HG03280 (cell line): ENCODE measurements at regions not wholly inside any gene's neighbourhood (a gene's known extent, or its start where the extent isn't known, plus 50 kb on each side); places are given as distances from the start of the nearest gene placed in this dataset.

Experiments used
- ATAC-seq: cut with Tn5 transposase; IDR thresholded peaks from one replicate; pipeline ENCODE4 v1.9.1; 2021; ENCODE audit warnings: mild to moderate bottlenecking, moderate library complexity; ENCODE audit not compliant: unreplicated experiment

DNA sequence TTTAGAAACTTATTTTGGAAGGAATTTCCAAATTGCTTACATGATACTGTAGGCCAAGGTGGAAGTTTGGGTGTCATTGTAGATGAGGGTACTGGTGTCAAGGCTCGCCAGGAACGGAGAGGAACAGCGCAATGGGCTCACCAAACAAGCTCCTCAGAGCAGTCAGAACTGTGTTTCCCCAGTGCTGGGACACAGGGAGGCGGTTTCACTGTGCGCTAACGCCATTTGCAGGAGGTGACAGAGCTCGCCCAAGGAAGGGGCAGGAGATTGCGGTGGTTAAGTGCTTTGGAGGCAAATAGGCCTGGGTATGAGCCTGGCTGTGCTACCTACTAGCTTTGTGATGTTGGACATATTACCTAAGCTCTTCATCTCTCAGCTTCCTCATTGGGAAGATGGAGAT, 57.3 kb downstream of the HHEX start:
- ATAC-seq: no peak

DNA sequence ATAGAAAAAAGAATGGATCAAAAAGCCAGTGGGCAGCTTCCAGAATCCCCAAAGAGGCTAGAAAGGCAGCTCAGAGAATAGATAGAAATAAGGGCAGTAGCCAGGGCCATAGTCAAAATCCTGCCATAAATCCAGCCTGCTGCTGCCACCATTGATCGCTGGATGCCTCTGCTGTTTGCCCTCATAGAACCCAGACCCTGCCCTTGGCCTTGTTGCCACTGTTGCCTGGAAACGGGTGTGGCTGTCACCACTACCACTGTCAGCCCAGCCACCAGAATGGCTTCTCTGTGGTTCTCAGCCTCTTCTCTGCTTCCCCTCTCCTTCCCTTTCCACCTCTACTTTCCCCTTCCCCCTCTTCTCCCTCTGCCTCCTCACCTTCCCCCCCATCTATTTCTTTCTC, 57.8 kb downstream of the HHEX start:
- ATAC-seq: no peak

DNA sequence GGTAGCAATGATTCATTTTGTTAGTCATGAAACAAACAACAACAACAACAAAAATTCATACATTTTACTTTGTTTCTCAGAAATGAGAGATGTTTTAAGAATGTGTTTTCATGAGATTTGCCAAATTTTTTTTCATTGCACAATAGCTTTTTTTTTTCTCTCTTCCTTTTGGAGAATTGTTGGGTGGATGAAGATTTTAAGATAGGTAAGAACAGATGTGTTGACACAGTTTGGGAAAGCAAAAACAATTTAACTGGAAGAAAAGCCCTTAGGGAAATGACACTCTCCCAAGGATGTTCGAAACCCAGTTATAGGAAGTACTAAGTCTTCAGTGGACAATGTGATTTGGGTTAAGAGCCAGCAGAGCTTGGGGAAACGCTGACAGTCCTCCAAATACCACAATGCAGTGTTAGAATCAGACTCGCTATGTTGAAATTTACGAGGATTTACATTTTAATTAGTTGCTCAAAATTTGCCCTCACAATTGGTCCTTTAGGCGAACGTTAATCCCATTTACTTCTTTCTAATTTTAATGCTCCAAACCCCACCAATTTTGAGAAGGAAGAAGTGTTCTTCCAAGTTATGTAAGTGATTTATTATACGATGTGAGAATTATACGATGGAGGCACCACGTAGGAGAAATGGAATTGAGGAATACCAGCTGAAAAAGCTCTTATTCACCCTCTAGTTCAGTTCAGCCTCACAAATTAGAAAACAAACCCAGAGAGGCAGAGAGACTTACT, 61.2 kb downstream of the HHEX start:
- no peak for ATAC-seq

DNA sequence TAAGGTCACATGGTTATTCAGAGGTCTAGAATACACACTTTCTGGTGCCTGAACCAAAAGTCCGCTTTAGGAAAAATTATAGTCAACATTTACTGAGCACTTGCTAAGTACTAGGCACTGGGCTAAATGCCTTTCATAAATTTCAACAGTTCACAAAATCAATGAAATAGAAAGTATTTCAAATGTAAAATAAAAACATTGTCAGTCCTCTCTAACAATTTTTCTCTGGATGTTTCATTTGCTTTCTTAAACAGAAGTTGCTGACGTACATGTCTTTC, 61.7 kb downstream of the HHEX start:
- ATAC-seq: no peak

DNA sequence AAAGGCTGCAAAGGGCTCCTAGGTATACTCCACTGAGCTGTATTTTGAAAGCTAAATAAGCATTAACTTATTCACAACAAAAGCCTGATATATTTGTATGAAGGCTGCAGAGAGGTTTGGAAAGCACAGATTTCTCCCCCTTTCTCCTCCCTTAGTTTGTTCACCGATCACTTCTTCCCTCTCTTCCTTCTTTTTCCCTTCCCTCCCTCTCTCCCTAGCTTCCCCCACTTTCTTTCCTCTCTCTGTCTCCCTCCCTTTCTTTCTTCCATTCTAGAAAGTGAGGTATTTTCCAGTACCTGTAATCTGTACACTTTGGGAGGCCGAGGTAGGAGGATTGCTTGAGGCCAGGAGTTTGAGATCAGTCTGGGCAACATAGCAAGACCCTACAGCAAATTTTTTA, 62.1 kb downstream of the HHEX start:
- no peak for ATAC-seq

DNA sequence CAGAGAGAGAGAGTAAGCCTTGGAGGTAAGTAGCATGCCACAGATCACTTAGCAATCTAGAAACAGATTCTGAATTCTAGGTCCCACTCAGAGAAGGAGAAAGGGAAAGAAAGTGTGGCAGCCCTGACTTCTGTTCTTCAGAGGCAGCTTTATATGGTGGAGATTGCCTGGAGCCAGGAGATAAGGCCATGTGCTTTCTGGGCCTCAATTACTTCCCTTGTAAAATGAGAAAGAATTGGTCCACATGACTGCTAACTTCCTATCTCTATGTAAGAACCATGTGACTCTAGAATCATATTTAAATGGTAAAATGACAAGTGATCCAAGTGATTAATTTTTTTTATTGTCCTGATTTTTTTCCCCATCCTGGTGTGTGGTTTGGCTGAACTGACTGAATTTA, 64.1 kb downstream of the HHEX start:
- no peak for ATAC-seq

DNA sequence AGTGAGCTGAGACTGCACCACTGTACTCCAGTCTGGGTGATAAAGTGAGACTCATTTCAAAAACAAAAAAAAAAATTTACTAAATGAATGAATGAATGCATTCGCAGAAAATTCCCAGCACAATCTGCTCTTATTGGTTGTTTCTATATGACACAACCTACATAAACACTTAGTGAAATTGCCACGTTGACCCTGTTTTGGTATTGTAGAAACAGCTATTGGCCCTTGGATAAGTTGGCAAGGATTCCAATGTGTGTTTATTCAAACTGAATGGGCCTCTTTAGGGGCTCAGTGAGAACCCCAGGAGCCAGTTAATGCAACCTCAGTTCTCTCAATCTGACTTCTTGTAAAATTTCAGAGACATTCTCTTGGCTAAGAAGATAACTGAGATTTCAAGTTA, 66.0 kb downstream of the HHEX start:
- ATAC-seq: no peak

DNA sequence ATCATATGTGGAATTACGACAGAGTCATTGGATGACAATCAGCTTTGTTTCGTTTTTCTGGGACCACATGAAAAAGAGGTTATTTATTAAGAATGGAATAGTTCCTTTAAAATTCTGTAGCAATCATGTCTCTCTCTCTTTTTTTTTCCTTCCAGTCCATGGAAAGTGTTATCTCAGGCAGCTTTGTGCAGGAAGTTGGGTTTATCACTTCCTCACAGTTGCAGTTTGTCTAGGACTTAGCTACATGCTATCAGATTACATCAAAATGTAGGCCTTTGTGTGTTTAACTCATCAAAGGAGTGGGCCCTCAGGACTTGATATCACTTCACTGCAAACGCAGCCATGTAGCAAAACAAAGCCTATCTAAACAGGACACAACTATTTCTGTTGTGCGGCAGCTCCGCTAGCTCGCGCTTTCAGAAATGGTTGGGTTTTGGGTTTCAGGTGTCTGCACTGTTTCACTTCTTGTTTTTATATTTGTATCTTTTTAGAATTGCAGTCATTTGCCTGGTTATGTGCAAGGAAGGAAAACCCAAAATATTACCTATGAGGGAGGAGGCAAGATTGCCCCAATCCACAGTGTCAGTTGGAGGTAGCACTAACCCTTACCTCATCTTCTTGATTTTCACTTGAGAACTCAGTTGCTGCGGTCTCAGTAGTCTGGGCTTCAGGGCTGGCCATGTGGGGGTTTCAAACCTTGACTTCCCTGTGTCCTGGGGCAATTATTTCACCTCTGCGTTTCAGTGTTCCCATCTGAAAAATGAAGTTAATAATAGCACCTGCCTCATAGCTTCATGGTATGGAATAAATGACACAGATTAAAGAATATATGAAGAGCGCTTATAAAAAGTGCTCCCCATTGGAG, 66.7 kb downstream of the HHEX start:
- peak; percentile 86 for ATAC-seq

DNA sequence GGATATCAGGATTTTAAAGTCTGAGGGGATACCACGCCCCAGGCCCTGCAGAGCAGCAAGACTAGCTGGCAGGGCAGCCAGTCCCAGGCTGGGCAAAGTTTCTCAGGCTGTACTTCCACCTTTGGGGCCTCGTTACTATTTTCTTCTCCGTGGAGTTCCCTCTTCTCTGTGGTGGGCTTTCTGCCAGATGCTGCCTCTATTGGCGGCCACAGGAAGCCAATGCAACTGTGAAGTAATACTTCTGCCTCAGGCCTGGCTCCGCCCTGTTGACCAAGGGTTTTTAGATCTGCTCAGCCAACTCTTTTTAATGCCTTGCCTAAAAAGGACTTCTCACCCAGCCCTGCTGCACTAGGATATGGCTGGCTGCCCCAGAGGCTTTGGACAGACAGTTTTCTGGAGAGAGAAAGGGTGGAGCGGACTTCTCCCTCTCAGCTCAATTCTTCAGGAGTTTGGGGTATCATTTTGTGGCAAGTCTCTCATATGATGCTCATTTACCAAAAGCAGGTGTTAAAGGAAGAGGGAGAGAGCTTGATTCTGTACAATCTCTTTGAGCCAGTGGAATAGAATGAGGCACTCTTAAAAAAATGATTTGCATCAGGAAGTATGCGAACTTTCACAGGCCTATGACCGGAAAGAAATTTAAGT, 67.4 kb downstream of the HHEX start:
- ATAC-seq: peak; percentile 63

DNA sequence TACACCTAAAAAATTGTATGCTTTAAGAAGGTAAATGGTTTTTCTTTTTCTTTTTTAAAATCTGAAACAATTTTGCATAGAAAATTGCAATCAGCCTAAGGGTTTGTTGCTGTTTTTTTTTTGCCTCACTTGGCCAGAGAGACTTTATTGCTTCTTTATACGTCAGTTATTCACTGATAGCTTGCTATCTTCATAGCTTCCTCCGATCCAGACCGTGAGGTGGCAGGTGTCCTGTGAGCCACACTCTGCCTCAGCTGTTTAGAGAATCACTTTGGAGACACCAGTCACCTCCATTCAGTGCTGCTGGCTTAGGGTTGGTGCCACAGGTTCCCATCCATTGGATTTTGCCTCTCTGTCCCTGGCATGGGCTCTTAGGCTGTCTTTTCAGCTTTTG, 68.0 kb downstream of the HHEX start:
- ATAC-seq: no peak

DNA sequence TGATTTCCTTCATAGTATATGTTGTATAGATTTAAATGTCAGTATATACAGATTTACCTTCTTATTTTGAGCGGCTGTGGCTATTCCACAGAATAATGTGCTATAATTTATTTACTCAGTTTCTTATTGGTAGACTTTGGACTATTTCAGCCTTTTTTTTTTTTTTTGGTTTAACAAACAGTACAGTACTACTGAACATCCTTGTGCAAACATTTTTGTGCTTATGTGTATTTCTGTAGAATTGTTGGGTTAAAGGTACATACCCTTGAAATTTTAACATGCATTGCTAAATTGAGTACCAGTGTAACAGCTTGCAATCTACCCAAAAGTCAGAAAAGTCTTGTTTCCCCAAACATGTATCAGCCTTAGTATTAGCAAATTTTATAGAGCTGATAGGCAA, 68.8 kb downstream of the HHEX start:
- ATAC-seq: no peak

DNA sequence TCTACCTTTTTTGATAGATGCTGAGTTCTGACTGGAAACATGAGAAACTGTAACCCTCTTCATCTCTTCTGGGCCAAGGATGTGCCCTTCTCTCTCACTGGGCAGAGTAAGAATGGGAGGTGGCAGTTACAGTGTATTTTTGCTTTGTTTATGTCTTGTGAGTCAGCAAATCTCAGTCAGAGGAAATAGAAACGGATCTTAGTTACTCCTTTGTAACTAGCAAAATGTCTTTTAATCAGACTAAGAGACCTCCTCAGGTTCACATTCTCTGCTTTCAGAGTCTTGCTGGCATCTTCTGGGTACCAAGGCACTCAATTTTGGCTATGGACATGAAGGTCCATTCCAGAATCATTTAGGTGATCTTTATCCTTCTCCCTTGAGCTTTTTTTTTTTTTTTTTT, 70.9 kb downstream of the HHEX start:
- no peak for ATAC-seq

DNA sequence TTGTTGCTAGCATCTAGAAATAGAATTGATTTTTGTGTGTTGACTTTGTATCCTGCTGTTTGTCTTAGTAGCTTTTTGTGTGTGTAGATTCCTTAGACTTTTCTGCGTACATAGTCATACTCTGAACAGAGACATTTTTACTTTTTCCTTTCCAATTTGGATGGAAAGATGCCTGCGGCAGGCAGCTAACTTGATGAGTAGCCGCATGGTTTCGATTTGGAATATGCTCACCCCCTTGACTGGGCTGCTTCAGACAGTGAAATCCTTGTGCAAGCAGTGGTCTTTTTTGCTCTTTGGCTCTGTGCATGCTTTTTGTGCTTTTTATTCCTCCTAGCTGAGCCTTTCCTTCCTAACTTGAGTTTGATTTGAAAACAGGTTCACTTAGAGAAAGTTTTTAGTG, 71.8 kb downstream of the HHEX start:
- ATAC-seq: no peak

DNA sequence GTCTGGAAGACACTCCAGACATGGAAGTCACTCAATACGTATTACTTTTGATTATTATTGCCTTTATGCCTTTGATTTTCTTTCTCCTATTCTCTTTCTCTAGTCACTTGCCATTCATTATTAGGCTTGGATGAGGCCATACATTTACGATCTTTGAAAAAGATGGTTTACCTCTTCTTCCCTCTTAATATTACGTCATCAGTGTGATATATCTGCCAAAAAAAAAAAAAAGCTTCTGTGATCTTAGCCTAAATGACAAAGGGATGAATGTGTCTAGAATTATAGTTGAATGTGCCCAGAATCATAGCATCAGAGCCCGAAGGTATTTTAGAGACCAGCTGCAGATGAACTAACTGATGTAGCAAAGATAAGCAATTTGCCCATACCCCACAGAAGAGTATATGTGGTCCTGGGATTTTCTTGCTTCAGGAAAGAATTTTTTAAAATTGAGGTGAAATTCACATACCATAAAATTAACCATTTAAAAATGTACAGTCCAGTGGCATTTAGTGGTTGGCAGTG, 73.9 kb downstream of the HHEX start:
- ATAC-seq: no peak

DNA sequence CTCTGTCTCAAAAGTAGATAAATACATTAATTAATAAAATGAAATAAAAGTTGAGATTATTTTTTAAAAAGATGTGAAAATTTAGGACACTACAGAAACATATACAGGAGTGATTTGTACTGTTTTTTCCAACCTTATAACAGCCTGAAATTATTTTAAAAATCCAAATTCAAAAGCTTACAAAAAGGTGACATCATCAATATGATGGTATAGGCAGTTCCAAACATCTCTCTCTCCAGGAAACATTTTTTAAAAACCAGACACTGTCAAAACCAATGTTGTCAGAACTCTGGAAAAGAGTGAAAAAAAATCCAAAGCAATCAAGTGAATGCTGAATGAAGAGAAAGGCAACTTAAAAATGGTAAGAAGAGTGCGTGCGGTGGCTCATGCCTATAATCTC, 76.7 kb downstream of the HHEX start:
- ATAC-seq: no peak

DNA sequence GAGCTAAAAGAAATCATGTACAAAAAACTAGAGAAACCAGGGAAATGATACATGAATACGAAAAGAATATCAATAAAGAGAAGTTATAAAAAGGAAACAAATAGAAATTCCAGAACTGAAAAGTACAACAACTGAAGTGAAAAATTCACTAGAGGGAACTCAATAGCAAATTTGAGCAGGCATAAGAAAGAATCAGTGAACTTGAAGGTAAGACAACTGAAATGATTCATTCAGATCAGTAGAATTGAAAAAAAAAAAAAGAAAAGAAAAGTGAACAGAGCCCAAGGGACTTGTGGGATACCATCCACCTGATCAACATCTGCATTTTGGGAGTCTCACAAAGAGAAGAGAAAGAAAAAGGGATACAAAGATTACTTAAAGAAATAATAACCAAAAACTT, 78.3 kb downstream of the HHEX start:
- ATAC-seq: no peak

DNA sequence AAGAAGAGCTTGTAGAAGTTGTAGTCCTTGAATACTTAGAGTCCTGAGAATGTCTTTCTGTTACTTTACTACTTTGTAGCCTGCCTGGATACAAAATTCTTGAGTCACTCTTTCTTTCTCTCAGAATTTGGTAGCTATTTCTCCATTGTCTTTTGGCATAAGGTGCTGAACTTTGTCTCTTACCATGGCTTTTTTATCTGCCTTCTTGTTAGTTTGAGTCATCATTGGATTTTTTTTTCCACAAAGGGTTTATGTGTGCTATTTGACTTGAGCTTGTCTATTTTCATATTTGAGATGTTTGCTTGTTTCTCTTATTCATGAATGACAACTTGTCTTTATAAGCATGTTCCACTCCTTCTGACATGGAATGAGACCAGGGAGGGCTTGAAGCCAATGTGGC, 74.5 kb upstream of the EXOC6 start:
- ATAC-seq: no peak

DNA sequence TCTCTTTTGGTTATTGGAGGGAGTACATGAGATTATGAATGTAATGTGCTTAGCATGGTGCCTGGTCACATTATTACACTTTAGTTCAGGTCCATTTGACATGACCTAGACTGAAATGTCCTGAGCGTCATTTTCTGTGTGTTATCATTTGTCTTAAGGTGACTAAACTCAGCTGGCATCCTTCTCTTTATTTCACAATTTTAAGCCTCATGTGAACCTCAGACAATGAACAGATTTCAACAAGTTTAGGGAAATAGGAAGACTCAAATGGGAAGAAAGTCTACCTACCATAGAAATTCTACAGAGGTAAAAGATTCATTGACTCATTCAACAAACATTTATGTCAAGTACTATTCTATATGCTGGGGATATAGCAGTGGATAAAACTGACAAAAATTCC, 70.2 kb upstream of the EXOC6 start:
- no peak for ATAC-seq

DNA sequence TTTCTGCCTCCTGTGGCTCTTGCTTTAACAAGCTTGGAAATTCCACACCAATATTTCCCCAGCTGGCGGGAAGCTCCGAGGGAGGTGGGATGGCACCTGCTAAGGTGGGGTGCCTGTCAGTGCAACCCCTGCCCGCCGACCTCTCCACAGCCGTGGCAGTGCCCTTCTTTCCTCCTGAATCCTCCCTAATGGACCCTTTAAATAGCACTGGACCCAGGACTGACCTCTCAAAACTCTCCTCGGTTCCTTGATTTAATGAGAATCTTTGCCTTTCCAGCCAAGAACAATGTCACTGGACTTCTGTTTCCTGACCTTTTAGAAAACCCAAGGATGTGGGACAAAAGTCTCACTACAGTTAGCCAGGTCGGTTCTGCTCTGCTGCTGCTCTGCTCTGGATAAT, 63.2 kb upstream of the EXOC6 start:
- no peak for ATAC-seq

DNA sequence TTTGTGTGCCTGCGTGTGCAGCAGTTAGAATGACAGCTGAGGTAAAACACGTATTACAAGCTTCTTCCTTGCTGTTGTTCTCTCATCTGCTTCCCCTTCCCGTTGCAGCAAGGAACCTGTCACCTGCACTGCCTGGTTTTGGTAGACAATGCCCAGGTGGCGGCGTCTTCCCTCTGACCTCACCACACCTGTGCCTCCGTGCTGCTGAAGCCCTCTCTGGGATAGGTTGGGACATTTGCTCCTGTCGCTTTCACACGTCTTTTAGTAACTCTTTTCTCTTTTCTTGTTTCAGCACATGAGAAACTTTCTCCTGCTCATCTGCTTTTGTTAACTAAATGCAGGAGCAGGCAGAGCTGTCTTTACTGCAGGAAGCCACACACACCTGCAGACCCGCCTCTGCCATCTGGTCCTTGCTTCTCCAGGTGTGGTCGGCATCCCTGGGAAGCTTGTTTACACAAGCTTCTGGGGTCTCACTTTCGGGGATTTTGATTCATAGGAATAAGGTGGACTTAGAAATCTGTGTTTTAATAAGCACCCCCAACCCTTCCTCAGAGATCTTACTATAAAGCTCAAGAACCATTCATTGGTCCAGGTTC, 60.7 kb upstream of the EXOC6 start:
- no peak for ATAC-seq

DNA sequence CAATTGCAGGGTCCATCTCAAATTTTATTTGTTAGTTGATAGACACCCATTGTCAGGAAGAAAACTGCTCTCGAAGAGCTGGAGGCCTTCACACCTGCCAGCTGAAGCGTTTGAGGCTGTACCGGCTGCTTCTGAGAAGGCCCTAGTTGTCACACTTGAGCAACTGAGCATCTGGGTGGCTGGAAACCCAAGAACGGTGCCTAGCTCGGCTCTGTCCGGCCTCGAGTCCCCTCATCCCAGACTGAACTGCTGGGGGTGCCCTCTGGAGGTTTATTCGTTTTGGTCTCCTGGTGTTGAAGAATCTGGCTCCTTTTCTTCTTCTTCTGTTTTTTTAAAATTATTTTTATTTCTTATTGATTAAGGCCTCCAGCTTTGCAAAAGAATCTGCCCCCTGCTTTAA, 59.3 kb upstream of the EXOC6 start:
- no peak for ATAC-seq

DNA sequence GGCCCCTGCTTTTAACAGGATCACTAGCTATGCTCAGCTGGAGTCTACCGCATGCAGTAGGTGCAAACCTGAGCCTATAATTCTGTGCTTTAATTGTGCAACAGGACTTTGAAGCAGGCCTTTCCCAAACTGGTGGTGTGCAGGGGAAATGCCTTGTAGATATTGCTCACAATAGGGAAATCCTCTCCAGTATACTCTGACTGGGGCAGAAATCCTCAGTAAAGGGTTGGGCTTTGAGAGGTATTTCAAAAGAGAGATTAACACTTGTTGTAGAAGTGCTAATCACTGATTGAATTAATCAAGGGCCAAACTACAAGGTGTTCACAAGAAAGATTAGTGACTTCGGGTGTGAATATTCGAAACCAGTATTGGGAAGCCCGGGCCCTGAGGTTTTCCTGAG, 58.5 kb upstream of the EXOC6 start:
- ATAC-seq: no peak
